Mucosa of descending colon (tissue), 3 donors: ENCODE measurements at regions not wholly inside any gene's neighbourhood (a gene's known extent, or its start where the extent isn't known, plus 50 kb on each side); places are given as distances from the start of the nearest gene placed in this dataset.

Experiments used
- ATAC-seq: fragments of 200-7000 bp; cut with Tn5 transposase; one replicate; pipeline ENCODE4 v1.9.1; 2020; ENCODE audit warnings: mild to moderate bottlenecking, moderate library complexity
- DNase-seq, 3 donors: peaks; one replicate each; pipeline ENCODE4 v3.0.0-alpha.2; 2020
- H3K36me3 ChIP-seq: fragments of 200-600 bp; one replicate; pipeline ENCODE4 v1.8.0; 2021; ENCODE audit warnings: low read depth, mild to moderate bottlenecking
- H3K4me1 ChIP-seq: fragments of 200-600 bp; one replicate; pipeline ENCODE4 v1.8.0; 2021; ENCODE audit warnings: low read depth, mild to moderate bottlenecking
- H3K4me3 ChIP-seq: fragments of 200-600 bp; one replicate; pipeline ENCODE4 v1.8.0; 2021; ENCODE audit warnings: mild to moderate bottlenecking
- H3K9me3 ChIP-seq: fragments of 200-600 bp; one replicate; pipeline ENCODE4 v1.8.0; 2021; ENCODE audit warnings: mild to moderate bottlenecking
- intact Hi-C, 2 donors: fragments of 100-400 bp; cut with DNase I in 1 of 2; cut with micrococcal nuclease in 1 of 2; formaldehyde crosslinking; loops; one replicate each; pipeline versions ENCODE4 v1.11.0 to v1.11.1; 2022; cut with DNase I, micrococcal nuclease
- TF ChIP-seq, protein P1 (sequence below): fragments of 200-600 bp; IDR thresholded peaks from one replicate; pipeline ENCODE4 v1.8.0; 2022; ENCODE audit warnings: antibody characterized with exemption, mild to moderate bottlenecking
- donor health status: DM: no; HTN: no; CAD: no; lungs with moderate emphysema.
- donor health status: DM: no; HTN: no; CAD: no.
- donor health status: DM: no; HTN: yes; CAD: no.

DNA sequence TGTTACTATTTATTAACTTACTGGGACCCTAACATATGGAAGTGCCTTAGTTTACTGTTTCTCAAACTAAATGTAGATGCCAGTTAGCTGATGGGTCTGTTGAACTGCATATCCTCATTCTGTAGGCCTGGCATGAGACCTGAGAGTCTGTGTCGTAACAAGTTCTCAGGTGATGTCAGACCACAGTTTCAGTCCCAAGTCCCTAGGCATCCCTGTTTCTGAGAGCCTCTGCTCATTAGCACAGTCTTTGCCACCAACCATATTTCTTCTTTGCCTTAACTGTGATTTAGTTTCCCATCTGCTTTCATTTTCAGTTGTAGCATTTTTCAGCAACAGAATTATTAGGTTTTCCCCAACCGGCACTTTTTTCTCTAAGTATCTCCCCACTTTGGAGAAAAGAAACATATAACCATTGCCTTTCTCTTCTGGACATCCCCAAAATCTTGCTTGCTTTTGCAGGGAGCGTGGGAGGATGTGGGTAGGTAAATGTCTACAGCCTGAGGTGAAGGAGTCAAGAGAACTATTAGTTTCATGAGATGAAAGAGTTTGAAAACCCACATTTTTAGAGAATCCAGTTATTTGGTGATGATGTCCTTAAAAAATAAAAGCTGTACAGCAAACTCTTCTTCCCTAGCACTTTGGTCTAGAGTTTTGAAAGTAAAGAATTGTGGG is 74.6 kb downstream of the NUDT12 start:
- no peaks in the 10 kb centered on the region for H3K9me3 ChIP-seq
- DNase-seq = no peak
- H3K4me1 ChIP-seq = no peaks in the 10 kb centered on the region
- ATAC-seq = no peak
- no peak overlapping the region for H3K4me3 ChIP-seq
- intact Hi-C loops = no loop called here
- TF ChIP-seq, protein P1, sequence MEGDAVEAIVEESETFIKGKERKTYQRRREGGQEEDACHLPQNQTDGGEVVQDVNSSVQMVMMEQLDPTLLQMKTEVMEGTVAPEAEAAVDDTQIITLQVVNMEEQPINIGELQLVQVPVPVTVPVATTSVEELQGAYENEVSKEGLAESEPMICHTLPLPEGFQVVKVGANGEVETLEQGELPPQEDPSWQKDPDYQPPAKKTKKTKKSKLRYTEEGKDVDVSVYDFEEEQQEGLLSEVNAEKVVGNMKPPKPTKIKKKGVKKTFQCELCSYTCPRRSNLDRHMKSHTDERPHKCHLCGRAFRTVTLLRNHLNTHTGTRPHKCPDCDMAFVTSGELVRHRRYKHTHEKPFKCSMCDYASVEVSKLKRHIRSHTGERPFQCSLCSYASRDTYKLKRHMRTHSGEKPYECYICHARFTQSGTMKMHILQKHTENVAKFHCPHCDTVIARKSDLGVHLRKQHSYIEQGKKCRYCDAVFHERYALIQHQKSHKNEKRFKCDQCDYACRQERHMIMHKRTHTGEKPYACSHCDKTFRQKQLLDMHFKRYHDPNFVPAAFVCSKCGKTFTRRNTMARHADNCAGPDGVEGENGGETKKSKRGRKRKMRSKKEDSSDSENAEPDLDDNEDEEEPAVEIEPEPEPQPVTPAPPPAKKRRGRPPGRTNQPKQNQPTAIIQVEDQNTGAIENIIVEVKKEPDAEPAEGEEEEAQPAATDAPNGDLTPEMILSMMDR = no peak
- no peaks in the 10 kb centered on the region for H3K36me3 ChIP-seq

DNA sequence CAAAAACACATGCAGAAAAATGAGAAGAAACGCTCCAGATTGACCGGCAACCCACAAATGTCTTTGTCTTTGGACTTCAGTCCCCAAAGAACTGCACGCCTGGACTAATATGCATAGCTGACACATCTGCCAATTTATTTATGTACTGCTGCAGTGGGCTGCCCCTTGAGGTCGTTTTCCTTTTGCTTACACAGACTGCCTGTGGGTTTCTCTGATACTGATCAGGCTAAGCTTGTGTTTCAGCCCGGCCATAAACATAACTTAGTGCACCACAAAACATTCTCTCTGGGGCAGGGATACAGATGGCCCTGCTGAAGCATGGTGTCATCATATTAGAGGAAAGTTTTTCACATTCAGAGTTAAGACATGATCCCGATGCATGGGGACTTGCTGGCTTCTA is 75.4 kb downstream of the NUDT12 start:
- TF ChIP-seq, protein P1 = no peak
- DNase-seq (no peak), ATAC-seq (no peak)
- no peaks in the 10 kb centered on the region for H3K36me3 ChIP-seq
- H3K4me1 ChIP-seq = no peaks in the 10 kb centered on the region
- H3K4me3 ChIP-seq = no peak overlapping the region
- intact Hi-C loops = no loop called here
- H3K9me3 ChIP-seq = no peaks in the 10 kb centered on the region

DNA sequence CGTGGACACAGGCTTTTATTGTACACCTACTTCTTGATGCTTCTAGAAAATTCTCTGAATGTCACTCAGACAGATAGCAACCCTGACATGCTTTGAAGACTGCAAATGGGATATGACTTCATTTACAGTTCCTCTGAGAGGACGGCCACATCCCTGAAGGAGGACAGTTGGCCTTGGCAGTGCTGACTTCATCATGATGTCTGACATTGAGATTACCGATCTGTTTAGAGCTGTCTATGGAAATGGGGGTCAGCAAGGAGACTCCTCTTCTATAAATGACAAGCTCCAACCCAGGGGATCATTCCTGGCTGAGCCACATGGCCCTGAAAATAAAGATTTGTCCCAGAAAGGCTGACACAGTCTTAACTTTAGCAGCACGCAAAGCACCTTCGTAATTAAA is 75.8 kb downstream of the NUDT12 start:
- Histone ChIP-seq H3K4me1 (no peaks in the 10 kb centered on the region), H3K9me3 (no peaks in the 10 kb centered on the region), H3K4me3 (no peak overlapping the region), H3K36me3 (no peaks in the 10 kb centered on the region)
- ATAC-seq (no peak), DNase-seq (no peak)
- intact Hi-C loops = no loop called here
- TF ChIP-seq, protein P1 = no peak

GRCh38 chr5:103480246-103480645 is 82.3 kb downstream of the NUDT12 start:
- peaks cover 4% of the 10 kb centered on the region for H3K9me3 ChIP-seq
- H3K4me3 ChIP-seq = no peak overlapping the region
- DNase-seq (peak in 1 of 3 donors; percentile 64), ATAC-seq (peak; percentile 92)
- peaks cover 7% of the 10 kb centered on the region for H3K4me1 ChIP-seq
- no peaks in the 10 kb centered on the region for H3K36me3 ChIP-seq
- TF ChIP-seq, protein P1 = no peak
- intact Hi-C loops = no loop called here

GRCh38 chr5:103477678-103478077 is 84.9 kb downstream of the NUDT12 start:
- Histone ChIP-seq H3K4me3 (no peak overlapping the region), H3K9me3 (peaks cover 4% of the 10 kb centered on the region), H3K36me3 (no peaks in the 10 kb centered on the region), H3K4me1 (peaks cover 7% of the 10 kb centered on the region)
- intact Hi-C loops = loop anchor here in 1 of 2 donors (5.0 kb wide), 1 partner anchor 245 kb away; no protein-coding TSS in a partner anchor
- ATAC-seq (no peak), DNase-seq (no peak)
- TF ChIP-seq, protein P1 = no peak
